NCI-H524 treated with DMSO at 0.1 percent for 48 hours (cell line): ENCODE measurements at regions not wholly inside any gene's neighbourhood (a gene's known extent, or its start where the extent isn't known, plus 50 kb on each side); places are given as distances from the start of the nearest gene placed in this dataset.
"Not testable (repeated sequence)": the region's sequence is repeated elsewhere in the genome, so short reads cannot be mapped to it uniquely, and the experiment has no call there.

Experiments used
- DNase-seq: peaks from one replicate; lab custom pipeline; 2025; lab: John Stamatoyannopoulos, UW

GRCh38 chr3:73120710-73121109 is 59.3 kb downstream of the EBLN2 start:
- no peak for DNase-seq

- no peak for DNase-seq
Observed at GRCh38 chr3:73121669-73122331, 60.3 kb downstream of the EBLN2 start.

- no peak for DNase-seq
Observed at GRCh38 chr3:73134034-73134433, 72.6 kb downstream of the EBLN2 start.

GRCh38 chr3:73136941-73137340 is 75.5 kb downstream of the EBLN2 start:
- no peak for DNase-seq

GRCh38 chr3:73137736-73138403 is 76.4 kb downstream of the EBLN2 start:
- no peak for DNase-seq

GRCh38 chr3:73140772-73141442 is 79.4 kb downstream of the EBLN2 start:
- no peak for DNase-seq

- DNase-seq: no peak
Observed at GRCh38 chr3:73141525-73141924, 80.1 kb downstream of the EBLN2 start.

- no peak for DNase-seq
Observed at GRCh38 chr3:73143401-73143800, 81.9 kb downstream of the EBLN2 start.

- no peak for DNase-seq
Observed at GRCh38 chr3:73143821-73144237, 82.4 kb downstream of the EBLN2 start.

GRCh38 chr3:73144276-73144675 is 82.8 kb downstream of the EBLN2 start:
- DNase-seq: no peak

- no peak for DNase-seq
Observed at GRCh38 chr3:73144828-73145227, 83.4 kb downstream of the EBLN2 start.

- not testable (repeated sequence) for DNase-seq
Observed at GRCh38 chr3:73147479-73147878, 86.0 kb downstream of the EBLN2 start.

- no peak for DNase-seq
Observed at GRCh38 chr3:73148206-73148605, 86.7 kb downstream of the EBLN2 start.

GRCh38 chr3:73148682-73149081 is 87.2 kb downstream of the EBLN2 start:
- DNase-seq: no peak

- DNase-seq: no peak
Observed at GRCh38 chr3:73150369-73151130, 89.1 kb downstream of the EBLN2 start.

GRCh38 chr3:73152571-73152970 is 91.1 kb downstream of the EBLN2 start:
- DNase-seq: not testable (repeated sequence)

- DNase-seq: not testable (repeated sequence)
Observed at GRCh38 chr3:73153057-73153456, 91.6 kb downstream of the EBLN2 start.

- DNase-seq: not testable (repeated sequence)
Observed at GRCh38 chr3:73154261-73154660, 92.8 kb downstream of the EBLN2 start.

- not testable (repeated sequence) for DNase-seq
Observed at GRCh38 chr3:73155441-73155840, 94.0 kb downstream of the EBLN2 start.

GRCh38 chr3:73164622-73165021 is 103.2 kb downstream of the EBLN2 start:
- DNase-seq: no peak

GRCh38 chr3:73175698-73176097 is 114.2 kb downstream of the EBLN2 start:
- DNase-seq: no peak

GRCh38 chr3:73176941-73177340 is 115.5 kb downstream of the EBLN2 start:
- no peak for DNase-seq
